Endothelial cell of umbilical vein (primary cell): ENCODE measurements at regions not wholly inside any gene's neighbourhood (a gene's known extent, or its start where the extent isn't known, plus 50 kb on each side); places are given as distances from the start of the nearest gene placed in this dataset.

Experiments used
- BruUV-seq: library from RNA; stranded (reverse); fragments of 400-500 nt; replicated peaks from 2 replicates; lab custom pipeline; 2021; lab: Mats Ljungman, UMichigan
- CTCF ChIA-PET: fragments of 300-600, 350-600 bp; sonication (Branson Sonifier 250); formaldehyde crosslinking; loops from one replicate; lab custom pipeline; 2021; ENCODE audit warnings: antibody characterized with exemption, inconsistent platforms; lab: Charles Lee
- POLR2A ChIA-PET: fragments of 300-600, 350-600 bp; sonication (Branson Sonifier 250); formaldehyde crosslinking; loops from one replicate; lab custom pipeline; 2021; ENCODE audit warnings: antibody characterized with exemption, inconsistent platforms; lab: Charles Lee
- DNase-seq: peaks from one replicate; pipeline ENCODE4 v3.0.0-alpha.2; 2011; ENCODE audit warnings: low read depth, low spot score
- FAIRE-seq: peaks from 2 replicates; lab custom pipeline; 2011; peaks lifted over from hg19 to GRCh38; lab: Jason Lieb, UNC
- H2AFZ ChIP-seq: 2 replicates; pipeline ENCODE4 v1.6.0; 2012; ENCODE audit warnings: low read depth, low read length, control low read depth, inconsistent platforms
- H3K27ac ChIP-seq: 2 replicates; pipeline ENCODE4 v1.5.1; 2011; ENCODE audit warnings: low read depth, mild to moderate bottlenecking, control low read depth, low read length, moderate library complexity; ENCODE audit not compliant: insufficient read depth
- H3K27me3 ChIP-seq, 2 experiments: 2 replicates each; pipeline versions ENCODE4 v1.6.0 to v1.6.1; 2011; ENCODE audit warnings: low read length in 2 of 2, mixed read lengths in 1 of 2; ENCODE audit not compliant: control insufficient read depth in 2 of 2, insufficient read depth in 2 of 2
- H3K36me3 ChIP-seq, 2 experiments: 2 replicates in 1 of 2; 3 replicates in 1 of 2; pipeline ENCODE4 v1.5.1; 2011; ENCODE audit warnings: low read length in 2 of 2, mild to moderate bottlenecking in 1 of 2, moderate library complexity in 1 of 2; ENCODE audit not compliant: control insufficient read depth in 2 of 2, insufficient read depth in 2 of 2; ENCODE audit errors: extremely low read depth in 1 of 2
- H3K4me1 ChIP-seq: 3 replicates; pipeline ENCODE4 v1.5.1; 2011; ENCODE audit warnings: mild to moderate bottlenecking, low read length; ENCODE audit not compliant: control insufficient read depth, insufficient read depth; ENCODE audit errors: extremely low read depth
- H3K4me2 ChIP-seq: 2 replicates; pipeline ENCODE4 v1.6.1; 2011; ENCODE audit warnings: low read length, control low read depth, mixed read lengths; ENCODE audit not compliant: insufficient read depth
- H3K4me3 ChIP-seq, 3 experiments: fragments of 200-600 bp in 1 of 3; sonication (generic), shearing (Covaris generic) in 1 of 3; replicated peaks in 1 of 3; 2 replicates each; pipeline ENCODE4 v1.5.1; 2011 to 2016; ENCODE audit warnings: control low read depth in 3 of 3, low read length in 3 of 3, mild to moderate bottlenecking in 2 of 3, inconsistent platforms in 1 of 3, low read depth in 1 of 3, moderate library complexity in 1 of 3; ENCODE audit not compliant: insufficient read depth in 1 of 3
- H3K79me2 ChIP-seq: 2 replicates; pipeline ENCODE4 v1.6.0; 2012; ENCODE audit warnings: low read length, inconsistent platforms; ENCODE audit not compliant: control insufficient read depth, insufficient read depth
- H3K9ac ChIP-seq: replicated peaks from 2 replicates; pipeline ENCODE3; 2011; ENCODE audit warnings: low read length, control low read depth; ENCODE audit not compliant: insufficient read depth; ENCODE audit errors: extremely low read depth
- H3K9me1 ChIP-seq: replicated peaks from 3 replicates; pipeline ENCODE4 v1.6.0; 2011; ENCODE audit warnings: mild to moderate bottlenecking, low read length; ENCODE audit not compliant: control insufficient read depth, insufficient read depth; ENCODE audit errors: extremely low read depth
- H3K9me3 ChIP-seq: replicated peaks from 2 replicates; pipeline ENCODE4 v1.5.1; 2012; ENCODE audit warnings: low read length, inconsistent platforms; ENCODE audit not compliant: control insufficient read depth, insufficient read depth
- H4K20me1 ChIP-seq: replicated peaks from 2 replicates; pipeline ENCODE3; 2011; ENCODE audit warnings: mild to moderate bottlenecking, low read length; ENCODE audit not compliant: control insufficient read depth, insufficient read depth; ENCODE audit errors: extremely low read depth
- EZH2 ChIP-seq: IDR thresholded peaks from 2 replicates; pipeline ENCODE4 v1.6.1; 2012; ENCODE audit warnings: borderline replicate concordance, low read depth, mild to moderate bottlenecking, moderate library complexity, low read length, inconsistent platforms; ENCODE audit not compliant: severe bottlenecking
- FOS ChIP-seq: IDR thresholded peaks from 2 replicates; pipeline ENCODE4 v1.6.1; 2011; ENCODE audit warnings: mild to moderate bottlenecking, low read length, moderate library complexity, borderline replicate concordance; ENCODE audit not compliant: insufficient read depth
- GATA2 ChIP-seq: IDR thresholded peaks from 2 replicates; pipeline ENCODE4 v1.7.0; 2011; ENCODE audit warnings: low read depth, mild to moderate bottlenecking, moderate library complexity, mixed read lengths, low read length; ENCODE audit not compliant: insufficient read length, insufficient read depth
- JUN ChIP-seq: IDR thresholded peaks from 2 replicates; pipeline ENCODE4 v1.6.1; 2011; ENCODE audit warnings: borderline replicate concordance, low read depth; ENCODE audit not compliant: insufficient read length, insufficient read depth
- MYC ChIP-seq: IDR thresholded peaks from one replicate; pipeline ENCODE4 v1.6.1; 2011; ENCODE audit warnings: mild to moderate bottlenecking, low read depth, low read length
- POLR2A ChIP-seq: IDR thresholded peaks from 2 replicates; pipeline ENCODE4 v1.6.1; 2012; ENCODE audit warnings: low read depth, mild to moderate bottlenecking, control low read depth, low read length
- POLR2AphosphoS5 ChIP-seq: IDR thresholded peaks from 2 replicates; pipeline ENCODE4 v1.6.1; 2012; ENCODE audit warnings: low read depth, mild to moderate bottlenecking, control low read depth, low read length, moderate library complexity; ENCODE audit not compliant: insufficient read depth
- dilution Hi-C: fragments of 300-500 bp; cut with MboI; formaldehyde crosslinking; loops from one replicate; pipeline ENCODE4 v1.15.0; 2019; ENCODE audit warnings: low sequenced_read_pairs; ENCODE audit not compliant: extremely low pct_ligation_motif_present
- intact Hi-C: fragments of 100-400 bp; cut with micrococcal nuclease; formaldehyde crosslinking; loops from one replicate; pipeline ENCODE4 v1.10.0; 2022
- TF ChIP-seq, protein P1 (sequence below): IDR thresholded peaks from 2 replicates; pipeline ENCODE4 v1.6.1; 2011; ENCODE audit not compliant: insufficient read depth, insufficient read length
- TF ChIP-seq, protein P2 (sequence below), 2 donors: IDR thresholded peaks; 1 replicate in 1 of 2; 2 replicates in 1 of 2; pipeline ENCODE4 v1.5.1; 2011; ENCODE audit warnings: low read length in 2 of 2, mild to moderate bottlenecking in 2 of 2, moderate library complexity in 2 of 2, control low read depth in 1 of 2, inconsistent platforms in 1 of 2, low read depth in 1 of 2; ENCODE audit not compliant: insufficient read depth in 1 of 2; ENCODE audit errors: extremely low read depth in 1 of 2

DNA sequence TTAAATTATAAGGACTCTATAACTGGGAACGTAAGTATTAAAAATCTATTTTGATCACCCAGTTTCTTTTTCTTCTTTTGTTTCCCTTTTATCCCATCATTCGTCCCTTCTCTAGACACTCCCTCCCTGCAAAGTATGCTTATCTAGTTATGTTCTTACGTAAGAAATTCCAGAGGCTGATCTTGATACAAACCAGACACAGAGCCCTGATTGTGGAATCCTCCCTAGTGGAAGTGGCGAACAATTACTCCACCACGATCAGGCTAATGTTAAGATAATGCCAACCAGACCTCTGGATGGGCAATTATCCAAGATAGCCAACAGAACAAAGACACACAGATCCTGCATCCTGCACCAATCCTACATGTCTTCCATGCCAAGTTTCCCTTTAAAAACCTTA lies 1557.4 kb downstream of the PLA2G4A start:
- H3K27ac ChIP-seq: no peak overlapping the region
- intact Hi-C loops: no loop called here
- H3K79me2 ChIP-seq: no peaks in the 10 kb centered on the region
- no peaks in the 10 kb centered on the region for H3K9me3 ChIP-seq
- H3K9ac ChIP-seq: no peak overlapping the region
- no peaks in the 10 kb centered on the region for H4K20me1 ChIP-seq
- no peaks in the 10 kb centered on the region for H3K27me3 ChIP-seq
- DNase-seq (no peak), FAIRE-seq (no peak)
- ChIA-PET POLR2A (no interaction called here), CTCF (no interaction called here)
- H3K9me1 ChIP-seq: no peaks in the 10 kb centered on the region
- H3K36me3 ChIP-seq: no peaks in the 10 kb centered on the region
- no peak overlapping the region for H3K4me3 ChIP-seq
- no peaks in the 10 kb centered on the region for H3K4me1 ChIP-seq
- dilution Hi-C loops: no loop called here
- no peak for TF ChIP-seq FOS
- TF ChIP-seq, protein P1, sequence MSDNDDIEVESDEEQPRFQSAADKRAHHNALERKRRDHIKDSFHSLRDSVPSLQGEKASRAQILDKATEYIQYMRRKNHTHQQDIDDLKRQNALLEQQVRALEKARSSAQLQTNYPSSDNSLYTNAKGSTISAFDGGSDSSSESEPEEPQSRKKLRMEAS: no peak
- no peak overlapping the region for H3K4me2 ChIP-seq
- no peak overlapping the region for H2AFZ ChIP-seq
- BruUV-seq: no TSS peak

DNA sequence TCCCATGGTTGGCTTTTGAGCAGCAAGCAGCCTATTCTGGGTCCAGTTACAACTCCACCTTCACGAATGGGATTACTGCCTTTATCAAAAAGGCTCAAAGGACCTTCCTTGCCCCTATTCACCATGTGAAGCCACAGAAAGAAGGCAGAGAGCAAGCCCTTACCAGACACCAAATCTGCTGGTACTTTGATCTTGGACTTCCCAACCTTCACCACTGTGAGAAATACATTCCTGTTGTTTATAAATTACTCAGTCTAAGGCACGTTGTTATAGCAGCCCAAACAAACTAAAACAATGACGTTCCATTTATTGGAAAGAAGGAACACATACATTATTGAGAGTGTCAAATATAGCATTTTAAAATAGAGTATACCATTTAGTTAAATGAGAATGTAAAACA lies 1557.9 kb downstream of the PLA2G4A start:
- H3K4me1 ChIP-seq: no peaks in the 10 kb centered on the region
- H3K4me2 ChIP-seq: no peak overlapping the region
- dilution Hi-C loops (no loop called here), intact Hi-C loops (no loop called here)
- no TSS peak for BruUV-seq
- H3K79me2 ChIP-seq: no peaks in the 10 kb centered on the region
- H3K9me3 ChIP-seq: no peaks in the 10 kb centered on the region
- H3K9ac ChIP-seq: no peak overlapping the region
- H3K4me3 ChIP-seq: no peak overlapping the region
- FAIRE-seq (no peak), DNase-seq (no peak)
- no peak overlapping the region for H3K27ac ChIP-seq
- H2AFZ ChIP-seq: no peak overlapping the region
- no peaks in the 10 kb centered on the region for H3K36me3 ChIP-seq
- H4K20me1 ChIP-seq: no peaks in the 10 kb centered on the region
- H3K27me3 ChIP-seq: no peaks in the 10 kb centered on the region
- H3K9me1 ChIP-seq: no peaks in the 10 kb centered on the region
- ChIA-PET CTCF (no interaction called here), POLR2A (no interaction called here)
- TF ChIP-seq, protein P2, sequence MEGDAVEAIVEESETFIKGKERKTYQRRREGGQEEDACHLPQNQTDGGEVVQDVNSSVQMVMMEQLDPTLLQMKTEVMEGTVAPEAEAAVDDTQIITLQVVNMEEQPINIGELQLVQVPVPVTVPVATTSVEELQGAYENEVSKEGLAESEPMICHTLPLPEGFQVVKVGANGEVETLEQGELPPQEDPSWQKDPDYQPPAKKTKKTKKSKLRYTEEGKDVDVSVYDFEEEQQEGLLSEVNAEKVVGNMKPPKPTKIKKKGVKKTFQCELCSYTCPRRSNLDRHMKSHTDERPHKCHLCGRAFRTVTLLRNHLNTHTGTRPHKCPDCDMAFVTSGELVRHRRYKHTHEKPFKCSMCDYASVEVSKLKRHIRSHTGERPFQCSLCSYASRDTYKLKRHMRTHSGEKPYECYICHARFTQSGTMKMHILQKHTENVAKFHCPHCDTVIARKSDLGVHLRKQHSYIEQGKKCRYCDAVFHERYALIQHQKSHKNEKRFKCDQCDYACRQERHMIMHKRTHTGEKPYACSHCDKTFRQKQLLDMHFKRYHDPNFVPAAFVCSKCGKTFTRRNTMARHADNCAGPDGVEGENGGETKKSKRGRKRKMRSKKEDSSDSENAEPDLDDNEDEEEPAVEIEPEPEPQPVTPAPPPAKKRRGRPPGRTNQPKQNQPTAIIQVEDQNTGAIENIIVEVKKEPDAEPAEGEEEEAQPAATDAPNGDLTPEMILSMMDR (IDR thresholded peaks at IDR 0.05; ENCODE audit: extremely low read depth in 1 of 2, insufficient read depth in 1 of 2, low read depth in 1 of 2, low read length in 2 of 2): no peak
- no peak for TF ChIP-seq FOS
- TF ChIP-seq, protein P1: no peak
- no peak for TF ChIP-seq JUN
- no peak for TF ChIP-seq EZH2
- no peak for TF ChIP-seq POLR2AphosphoS5
- no peak for TF ChIP-seq GATA2
- no peak for TF ChIP-seq POLR2A
- TF ChIP-seq MYC: no peak
